ENCODE measurements at regions not wholly inside any gene's neighbourhood (a gene's known extent, or its start where the extent isn't known, plus 50 kb on each side); places are given as distances from the start of the nearest gene placed in this dataset.
A peak's percentile ranks its signal among the peaks of the same experiment; 100 is the strongest.

DNA sequence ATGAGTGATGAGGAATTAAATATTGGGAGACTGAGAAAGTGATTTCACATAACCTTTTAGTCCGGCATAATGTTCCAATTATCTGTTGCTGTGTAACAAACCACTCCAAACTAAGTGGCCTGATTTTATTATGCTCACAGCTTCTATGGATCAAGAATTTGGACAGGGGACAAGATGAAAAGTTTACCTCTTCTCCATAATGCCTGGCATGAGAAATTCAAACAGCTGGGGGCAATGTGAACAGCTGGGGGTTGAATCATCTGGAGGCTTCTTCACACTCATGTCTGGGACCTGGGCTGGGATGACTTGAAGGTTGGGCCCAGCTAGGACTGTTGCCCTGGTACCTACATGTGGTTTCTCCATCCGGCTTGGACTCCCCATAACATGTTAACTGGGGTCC, 99.4 kb upstream of the DRD2 start:
- no peak overlapping the region for H3K4me3 Mint-ChIP-seq
- H3K27ac Mint-ChIP-seq: no peak overlapping the region
- peaks cover 34% of the 10 kb centered on the region for H3K4me1 Mint-ChIP-seq (ENCODE audit: low read depth)
- H3K27me3 Mint-ChIP-seq (ENCODE audit: low read depth): no peaks in the 10 kb centered on the region
- no peak for DNase-seq (ENCODE audit: low spot score)
- no peaks in the 10 kb centered on the region for H3K9me3 Mint-ChIP-seq
- peaks cover 2% of the 10 kb centered on the region for H3K36me3 Mint-ChIP-seq (ENCODE audit: low read depth)

- Mint-ChIP-seq H3K4me1 (ENCODE audit: low read depth) (peaks cover 34% of the 10 kb centered on the region), H3K9me3 (no peaks in the 10 kb centered on the region), H3K27ac (no peak overlapping the region), H3K36me3 (ENCODE audit: low read depth) (peaks cover 2% of the 10 kb centered on the region), H3K4me3 (no peak overlapping the region), H3K27me3 (ENCODE audit: low read depth) (no peaks in the 10 kb centered on the region)
- DNase-seq (ENCODE audit: low spot score): no peak
Measured at GRCh38 chr11:113574171-113574570, 99.0 kb upstream of the DRD2 start.

DNA sequence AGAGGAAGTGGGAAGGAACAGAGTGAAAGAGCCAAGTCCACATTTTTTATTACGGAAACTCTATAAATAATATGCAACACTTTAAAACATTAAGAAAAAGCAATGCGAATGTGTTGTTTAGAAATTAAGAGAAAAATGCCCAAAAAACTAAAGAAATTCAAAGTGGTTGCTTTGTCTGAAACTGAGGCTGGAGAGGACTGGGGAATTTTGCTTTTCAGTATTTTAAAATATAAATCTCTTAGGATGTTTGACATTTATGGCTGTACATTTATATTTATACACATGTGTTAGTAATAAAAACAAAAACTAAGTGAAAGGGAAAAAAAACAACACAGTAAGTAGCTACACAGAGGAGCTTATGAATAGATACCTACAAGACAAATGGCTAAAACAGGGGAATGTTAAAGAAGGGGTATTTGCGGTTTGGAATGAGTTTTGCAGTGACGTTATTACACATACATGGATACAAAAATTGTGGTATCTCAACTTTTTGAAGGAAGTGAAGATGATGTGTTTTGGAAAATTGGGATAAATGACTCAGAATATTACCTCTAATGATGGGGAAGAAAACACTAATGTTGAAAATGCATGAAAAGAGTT, 97.0 kb upstream of the DRD2 start:
- Mint-ChIP-seq H3K9me3 (no peaks in the 10 kb centered on the region), H3K4me1 (ENCODE audit: low read depth) (peaks cover 21% of the 10 kb centered on the region), H3K4me3 (no peak overlapping the region), H3K36me3 (ENCODE audit: low read depth) (peaks cover 2% of the 10 kb centered on the region), H3K27me3 (ENCODE audit: low read depth) (no peaks in the 10 kb centered on the region), H3K27ac (no peak overlapping the region)
- DNase-seq (ENCODE audit: low spot score): no peak

DNA sequence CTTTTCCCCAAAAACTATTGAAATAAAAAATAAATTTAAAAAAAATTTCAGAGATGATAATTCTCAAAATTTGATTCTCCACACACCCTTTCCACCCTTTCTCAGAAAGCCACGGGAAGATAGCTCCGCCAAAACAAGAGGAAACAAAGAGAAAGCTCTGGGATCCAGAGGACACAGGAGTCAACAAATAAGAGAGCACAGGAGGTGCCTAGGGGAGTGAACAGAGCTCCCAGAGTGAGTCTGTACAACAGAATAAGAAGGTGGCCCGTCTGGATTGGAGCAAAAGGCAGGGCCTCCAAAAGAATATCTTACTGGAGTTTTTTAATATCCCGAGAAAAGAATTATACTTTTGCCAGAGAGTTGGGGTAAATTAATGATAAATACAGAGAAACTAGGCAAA, 96.3 kb upstream of the DRD2 start:
- DNase-seq (ENCODE audit: low spot score): no peak
- no peak overlapping the region for H3K27ac Mint-ChIP-seq
- H3K4me3 Mint-ChIP-seq: no peak overlapping the region
- H3K9me3 Mint-ChIP-seq: no peaks in the 10 kb centered on the region
- peaks cover 19% of the 10 kb centered on the region for H3K4me1 Mint-ChIP-seq (ENCODE audit: low read depth)
- peaks cover 2% of the 10 kb centered on the region for H3K36me3 Mint-ChIP-seq (ENCODE audit: low read depth)
- no peaks in the 10 kb centered on the region for H3K27me3 Mint-ChIP-seq (ENCODE audit: low read depth)

GRCh38 chr11:113570906-113571305, 95.7 kb upstream of the DRD2 start:
- H3K4me1 Mint-ChIP-seq (ENCODE audit: low read depth): peaks cover 19% of the 10 kb centered on the region
- no peaks in the 10 kb centered on the region for H3K9me3 Mint-ChIP-seq
- peak overlapping the region; percentile 4 for H3K27ac Mint-ChIP-seq
- no peak for DNase-seq (ENCODE audit: low spot score)
- H3K4me3 Mint-ChIP-seq: no peak overlapping the region
- H3K27me3 Mint-ChIP-seq (ENCODE audit: low read depth): no peaks in the 10 kb centered on the region
- no peaks in the 10 kb centered on the region for H3K36me3 Mint-ChIP-seq (ENCODE audit: low read depth)

- Mint-ChIP-seq H3K27me3 (ENCODE audit: low read depth) (no peaks in the 10 kb centered on the region), H3K4me3 (no peak overlapping the region), H3K4me1 (ENCODE audit: low read depth) (peaks cover 21% of the 10 kb centered on the region), H3K9me3 (no peaks in the 10 kb centered on the region), H3K27ac (no peak overlapping the region), H3K36me3 (ENCODE audit: low read depth) (no peaks in the 10 kb centered on the region)
- no peak for DNase-seq (ENCODE audit: low spot score)
Measured at GRCh38 chr11:113569391-113569790, 94.2 kb upstream of the DRD2 start.

GRCh38 chr11:113568566-113568965, 93.4 kb upstream of the DRD2 start:
- no peaks in the 10 kb centered on the region for H3K9me3 Mint-ChIP-seq
- DNase-seq (ENCODE audit: low spot score): no peak
- no peak overlapping the region for H3K27ac Mint-ChIP-seq
- no peak overlapping the region for H3K4me3 Mint-ChIP-seq
- no peaks in the 10 kb centered on the region for H3K36me3 Mint-ChIP-seq (ENCODE audit: low read depth)
- no peaks in the 10 kb centered on the region for H3K27me3 Mint-ChIP-seq (ENCODE audit: low read depth)
- H3K4me1 Mint-ChIP-seq (ENCODE audit: low read depth): peaks cover 26% of the 10 kb centered on the region

- H3K9me3 Mint-ChIP-seq: no peaks in the 10 kb centered on the region
- no peaks in the 10 kb centered on the region for H3K27me3 Mint-ChIP-seq (ENCODE audit: low read depth)
- DNase-seq (ENCODE audit: low spot score): no peak
- H3K27ac Mint-ChIP-seq: no peak overlapping the region
- H3K4me1 Mint-ChIP-seq (ENCODE audit: low read depth): peaks cover 31% of the 10 kb centered on the region
- H3K36me3 Mint-ChIP-seq (ENCODE audit: low read depth): no peaks in the 10 kb centered on the region
- H3K4me3 Mint-ChIP-seq: no peak overlapping the region
Measured at GRCh38 chr11:113567867-113568544, 92.8 kb upstream of the DRD2 start.

- H3K4me3 Mint-ChIP-seq: no peak overlapping the region
- H3K36me3 Mint-ChIP-seq (ENCODE audit: low read depth): no peaks in the 10 kb centered on the region
- peaks cover 40% of the 10 kb centered on the region for H3K4me1 Mint-ChIP-seq (ENCODE audit: low read depth)
- no peak for DNase-seq (ENCODE audit: low spot score)
- H3K27ac Mint-ChIP-seq: no peak overlapping the region
- no peaks in the 10 kb centered on the region for H3K9me3 Mint-ChIP-seq
- H3K27me3 Mint-ChIP-seq (ENCODE audit: low read depth): no peaks in the 10 kb centered on the region
Measured at GRCh38 chr11:113567097-113567496, 91.9 kb upstream of the DRD2 start.

GRCh38 chr11:113564527-113565130, 89.4 kb upstream of the DRD2 start:
- Mint-ChIP-seq H3K27me3 (ENCODE audit: low read depth) (no peaks in the 10 kb centered on the region), H3K4me1 (ENCODE audit: low read depth) (peaks cover 30% of the 10 kb centered on the region), H3K36me3 (ENCODE audit: low read depth) (no peaks in the 10 kb centered on the region), H3K27ac (no peak overlapping the region), H3K9me3 (no peaks in the 10 kb centered on the region), H3K4me3 (no peak overlapping the region)
- no peak for DNase-seq (ENCODE audit: low spot score)

DNA sequence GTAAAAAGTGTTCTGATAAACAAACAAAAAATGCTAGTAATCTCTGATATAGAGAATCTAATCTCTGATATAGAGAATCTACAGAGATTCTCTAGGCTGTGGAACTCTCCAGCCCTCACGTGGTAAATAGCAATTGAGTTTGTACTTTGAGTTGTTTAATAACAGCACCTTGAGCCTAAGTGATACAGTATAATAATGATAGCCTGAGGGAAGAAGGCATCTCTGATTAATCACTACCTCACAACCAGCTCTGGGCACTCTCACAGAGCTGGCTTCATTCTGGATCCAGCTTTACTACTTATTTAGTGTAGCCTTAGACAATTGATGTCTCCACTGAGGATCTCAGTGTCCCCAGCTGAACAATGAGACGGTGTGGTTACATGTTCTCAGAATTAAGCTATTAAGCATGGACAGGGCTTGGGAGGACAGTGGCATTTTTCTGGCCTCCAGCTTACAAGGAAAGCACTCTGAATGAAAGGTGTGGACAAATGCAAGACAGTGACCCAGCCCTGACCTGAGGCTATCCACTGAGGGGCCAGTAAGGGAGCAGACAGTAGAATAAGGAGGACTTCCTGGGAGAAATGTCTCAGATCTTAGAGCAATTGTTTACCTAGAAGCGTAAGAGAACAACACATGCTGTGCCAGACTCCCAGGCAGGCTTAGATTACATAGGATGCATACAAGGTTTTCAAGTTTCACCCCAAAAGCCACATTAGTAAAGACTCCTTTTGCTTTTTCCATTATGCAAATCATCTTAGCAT, 88.7 kb upstream of the DRD2 start:
- Mint-ChIP-seq H3K27me3 (ENCODE audit: low read depth) (no peaks in the 10 kb centered on the region), H3K4me1 (ENCODE audit: low read depth) (peaks cover 28% of the 10 kb centered on the region), H3K27ac (no peak overlapping the region), H3K36me3 (ENCODE audit: low read depth) (no peaks in the 10 kb centered on the region), H3K9me3 (no peaks in the 10 kb centered on the region), H3K4me3 (no peak overlapping the region)
- no peak for DNase-seq (ENCODE audit: low spot score)

GRCh38 chr11:113562981-113563461, 87.8 kb upstream of the DRD2 start:
- peaks cover 28% of the 10 kb centered on the region for H3K4me1 Mint-ChIP-seq (ENCODE audit: low read depth)
- H3K4me3 Mint-ChIP-seq: peak overlapping the region; percentile 18
- peak overlapping the region; percentile 46 for H3K27ac Mint-ChIP-seq
- peak; percentile 51 for DNase-seq (ENCODE audit: low spot score)
- no peaks in the 10 kb centered on the region for H3K36me3 Mint-ChIP-seq (ENCODE audit: low read depth)
- H3K27me3 Mint-ChIP-seq (ENCODE audit: low read depth): no peaks in the 10 kb centered on the region
- no peaks in the 10 kb centered on the region for H3K9me3 Mint-ChIP-seq

DNA sequence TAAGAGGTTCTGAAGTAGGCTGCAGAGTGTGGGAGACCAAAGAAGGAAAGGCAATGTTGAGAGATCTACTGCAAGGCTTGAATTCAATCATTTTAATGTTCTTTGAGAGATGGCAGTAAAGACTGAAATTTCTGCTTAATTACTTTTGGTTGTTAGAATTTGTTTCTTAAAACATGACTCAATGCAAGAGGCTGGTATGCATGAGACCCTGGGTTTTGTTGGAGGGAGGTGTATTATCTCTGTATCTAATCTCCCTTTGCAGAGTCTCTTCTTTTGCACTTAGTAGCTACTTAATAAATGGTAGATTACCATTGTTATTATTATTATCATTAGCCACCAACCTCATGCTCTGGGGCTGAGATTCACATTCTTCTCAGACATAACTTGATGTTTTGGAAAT, 87.4 kb upstream of the DRD2 start:
- Mint-ChIP-seq H3K36me3 (ENCODE audit: low read depth) (no peaks in the 10 kb centered on the region), H3K4me3 (peak overlapping the region; percentile 18)
- DNase-seq (ENCODE audit: low spot score): no peak

GRCh38 chr11:113557926-113558325, 82.7 kb upstream of the DRD2 start:
- no peaks in the 10 kb centered on the region for H3K9me3 Mint-ChIP-seq
- H3K4me1 Mint-ChIP-seq (ENCODE audit: low read depth): peaks cover 23% of the 10 kb centered on the region
- no peaks in the 10 kb centered on the region for H3K36me3 Mint-ChIP-seq (ENCODE audit: low read depth)
- no peaks in the 10 kb centered on the region for H3K27me3 Mint-ChIP-seq (ENCODE audit: low read depth)
- no peak overlapping the region for H3K27ac Mint-ChIP-seq
- no peak overlapping the region for H3K4me3 Mint-ChIP-seq
- DNase-seq (ENCODE audit: low spot score): no peak

More for the DNA sequence above, 87.4 kb upstream of the DRD2 start:
- Mint-ChIP-seq H3K4me1 (ENCODE audit: low read depth) (peaks cover 28% of the 10 kb centered on the region), H3K9me3 (no peaks in the 10 kb centered on the region), H3K27me3 (ENCODE audit: low read depth) (no peaks in the 10 kb centered on the region), H3K27ac (peak overlapping the region; percentile 46)
